Dendritic cell treated with granulocyte-macrophage colony-stimulating factor and Interleukin-4, amounts not matched to agents 40 ng/mL and 50 ng/mL, for 4 days (primary cell): ENCODE measurements at regions not wholly inside any gene's neighbourhood (a gene's known extent, or its start where the extent isn't known, plus 50 kb on each side); places are given as distances from the start of the nearest gene placed in this dataset.

Experiments
- H3K27ac Mint-ChIP-seq: one replicate; pipeline ENCODE4 v1.8.0; 2022; ENCODE audit warnings: mild to moderate bottlenecking, mixed read lengths
- H3K27me3 Mint-ChIP-seq: one replicate; pipeline ENCODE4 v1.8.0; 2022; ENCODE audit warnings: mild to moderate bottlenecking, mixed read lengths
- H3K36me3 Mint-ChIP-seq: one replicate; pipeline ENCODE4 v1.8.0; 2022; ENCODE audit warnings: low read depth, mixed read lengths
- H3K4me1 Mint-ChIP-seq: one replicate; pipeline ENCODE4 v1.8.0; 2022; ENCODE audit warnings: low read depth, mixed read lengths
- H3K4me3 Mint-ChIP-seq: one replicate; pipeline ENCODE4 v1.8.0; 2022; ENCODE audit warnings: mild to moderate bottlenecking, moderate library complexity, mixed read lengths
- H3K9me3 Mint-ChIP-seq: one replicate; pipeline ENCODE4 v1.8.0; 2022; ENCODE audit warnings: mixed read lengths
- intact Hi-C: fragments of 100-400 bp; cut with micrococcal nuclease; formaldehyde crosslinking; loops from one replicate; pipeline ENCODE4 v1.15.0; 2022

DNA sequence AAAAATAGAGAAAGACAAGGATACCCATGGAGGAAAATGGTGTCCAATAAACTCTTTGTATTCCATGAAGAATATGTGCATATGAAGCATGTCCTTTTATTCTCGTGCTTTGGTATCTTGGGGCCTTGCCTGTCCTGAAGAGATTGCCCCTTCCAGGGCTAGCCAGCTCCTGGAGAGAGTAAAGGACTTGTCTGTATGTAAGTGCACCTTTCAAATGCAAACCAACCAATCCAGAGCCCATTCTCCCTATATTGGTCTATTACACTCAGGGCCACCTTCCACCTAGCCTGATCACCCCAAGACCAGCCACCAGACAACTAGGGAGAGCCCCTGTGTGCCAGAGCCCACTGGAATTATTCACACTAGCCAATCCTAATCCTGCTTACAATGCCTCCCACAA lies 221.6 kb downstream of the CD83 start:
- H3K4me3 Mint-ChIP-seq: no peak overlapping the region
- no peaks in the 10 kb centered on the region for H3K9me3 Mint-ChIP-seq
- peak overlapping the region; percentile 13 for H3K27ac Mint-ChIP-seq
- H3K27me3 Mint-ChIP-seq: no peaks in the 10 kb centered on the region
- H3K4me1 Mint-ChIP-seq: peaks cover 38% of the 10 kb centered on the region
- intact Hi-C loops: no loop called here
- no peaks in the 10 kb centered on the region for H3K36me3 Mint-ChIP-seq

DNA sequence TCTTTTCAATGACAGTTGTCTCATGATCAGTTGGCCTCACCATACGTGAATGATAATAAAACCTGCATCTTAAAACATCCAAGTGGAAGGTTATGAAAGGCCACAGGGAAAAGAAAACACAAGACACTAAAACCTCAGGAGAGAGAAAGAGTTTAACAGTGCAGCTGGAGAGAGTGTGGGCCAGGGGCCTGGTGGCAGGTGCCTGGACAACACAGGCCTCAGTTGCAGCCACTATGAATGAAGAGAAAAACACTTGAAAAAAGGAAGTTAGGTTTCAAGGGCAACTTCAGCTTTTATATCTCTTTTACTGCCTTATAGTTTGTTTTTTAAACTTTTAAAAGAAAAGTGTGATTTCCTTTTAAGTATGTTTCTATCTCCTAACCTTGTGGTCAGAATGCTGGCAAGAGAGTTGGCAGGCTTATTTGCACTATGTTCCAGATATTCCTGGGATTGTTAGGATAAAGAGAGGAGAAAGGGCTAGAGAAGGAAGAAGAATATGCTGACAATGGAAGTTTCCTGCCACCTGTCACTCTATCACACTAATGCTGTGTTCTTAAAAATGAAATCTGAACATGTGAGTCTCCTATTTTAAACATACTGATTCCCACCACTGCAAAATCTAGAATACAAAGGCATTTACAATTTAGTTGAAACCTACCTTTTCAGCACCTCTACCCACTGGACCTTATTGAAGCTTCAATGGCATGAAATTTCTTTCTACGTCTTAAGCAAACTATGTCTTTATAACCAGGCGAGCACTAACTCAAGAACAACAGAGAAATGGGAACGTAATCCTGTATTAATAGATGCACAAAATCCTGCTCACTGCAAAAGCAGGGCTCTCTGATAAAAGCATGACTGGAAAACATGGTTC lies 222.4 kb downstream of the CD83 start:
- Mint-ChIP-seq H3K4me1 (peaks cover 38% of the 10 kb centered on the region), H3K9me3 (no peaks in the 10 kb centered on the region), H3K36me3 (no peaks in the 10 kb centered on the region), H3K27me3 (no peaks in the 10 kb centered on the region), H3K27ac (peak overlapping the region; percentile 13), H3K4me3 (no peak overlapping the region)
- intact Hi-C loops: no loop called here

DNA sequence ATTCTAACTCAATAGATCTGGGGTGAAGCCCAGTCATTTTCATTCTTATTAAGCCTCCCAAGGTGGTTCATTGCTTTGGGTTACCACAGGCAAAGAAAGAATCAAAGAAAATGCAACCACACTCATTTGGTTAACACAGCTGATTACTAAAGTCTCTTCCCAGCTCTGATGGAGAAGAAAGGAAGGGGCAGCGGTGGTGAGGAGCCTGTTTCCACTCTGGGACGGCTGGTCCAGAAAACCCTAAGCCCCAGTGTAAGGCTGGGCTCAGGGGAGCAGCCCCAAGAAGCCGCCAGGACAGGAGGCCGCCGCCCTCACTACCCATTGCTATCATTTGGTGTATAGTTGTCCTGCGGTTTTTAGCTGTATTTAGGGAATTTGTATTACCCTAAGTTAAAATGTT lies 226.9 kb downstream of the CD83 start:
- intact Hi-C loops: no loop called here
- Mint-ChIP-seq H3K27me3 (no peaks in the 10 kb centered on the region), H3K9me3 (no peaks in the 10 kb centered on the region), H3K4me3 (no peak overlapping the region), H3K27ac (no peak overlapping the region), H3K4me1 (peaks cover 27% of the 10 kb centered on the region), H3K36me3 (no peaks in the 10 kb centered on the region)

DNA sequence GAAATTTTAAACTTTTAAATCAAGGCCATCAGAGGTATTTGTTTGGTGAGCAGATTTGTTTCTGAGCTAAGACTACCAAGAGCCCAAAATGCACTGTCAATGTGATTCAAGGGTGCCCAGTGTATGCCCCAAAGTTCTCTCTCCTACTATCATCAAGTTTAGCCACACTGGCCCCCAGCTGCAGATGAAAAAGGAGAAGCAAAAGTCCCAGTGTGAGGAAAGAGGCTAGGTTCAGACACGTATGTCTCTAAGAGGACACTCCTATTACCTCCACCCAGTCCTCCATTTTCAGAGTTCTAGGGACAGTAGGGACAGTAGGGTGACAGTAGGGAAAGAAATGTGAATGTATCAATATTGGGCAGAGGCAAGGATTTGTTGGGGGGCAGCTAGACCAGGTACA lies 230.8 kb downstream of the CD83 start:
- H3K4me1 Mint-ChIP-seq: peaks cover 25% of the 10 kb centered on the region
- peaks cover 3% of the 10 kb centered on the region for H3K27me3 Mint-ChIP-seq
- peaks cover 10% of the 10 kb centered on the region for H3K9me3 Mint-ChIP-seq
- H3K27ac Mint-ChIP-seq: no peak overlapping the region
- no peak overlapping the region for H3K4me3 Mint-ChIP-seq
- intact Hi-C loops: no loop called here
- no peaks in the 10 kb centered on the region for H3K36me3 Mint-ChIP-seq

DNA sequence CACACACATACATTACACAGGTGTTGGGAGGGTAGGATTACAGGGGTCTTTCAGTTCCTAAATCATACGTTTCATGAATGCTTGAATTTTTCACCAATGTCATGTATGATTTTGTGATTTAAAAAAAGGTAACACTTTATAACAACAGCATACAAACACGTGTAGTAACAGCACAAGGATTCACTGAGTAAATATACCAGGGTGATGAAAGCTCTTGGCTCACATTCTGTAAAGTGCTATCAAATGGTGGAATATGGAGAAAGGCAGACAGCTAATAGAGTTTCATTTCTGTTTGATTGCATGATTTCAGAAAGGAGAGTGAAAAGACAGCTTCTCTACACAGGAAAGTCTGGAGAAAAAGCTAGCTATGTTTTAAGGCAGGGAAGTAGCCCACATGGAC lies 231.9 kb downstream of the CD83 start:
- Mint-ChIP-seq H3K9me3 (peaks cover 10% of the 10 kb centered on the region), H3K27me3 (peaks cover 3% of the 10 kb centered on the region), H3K27ac (no peak overlapping the region), H3K4me1 (peaks cover 26% of the 10 kb centered on the region), H3K4me3 (no peak overlapping the region), H3K36me3 (no peaks in the 10 kb centered on the region)
- intact Hi-C loops: no loop called here

DNA sequence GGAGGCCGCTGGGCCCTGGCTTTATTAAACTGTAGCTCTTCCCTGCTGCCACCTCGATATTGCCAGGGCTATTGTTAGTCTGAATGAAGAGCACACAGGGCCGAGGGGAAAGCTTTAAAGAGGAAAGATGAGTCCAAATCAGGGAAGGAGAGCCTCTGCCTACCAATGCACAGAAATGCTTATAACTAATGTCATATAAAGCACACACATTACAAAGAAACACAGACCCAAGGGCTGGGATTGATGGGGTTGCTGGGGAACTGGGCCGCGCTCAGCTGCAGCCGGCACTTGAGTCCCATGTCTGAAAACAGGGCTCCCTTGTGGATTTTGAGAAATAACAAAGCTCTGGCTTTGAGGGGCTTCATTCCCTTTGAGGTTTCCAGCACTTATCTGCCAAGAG lies 232.6 kb downstream of the CD83 start:
- no peak overlapping the region for H3K4me3 Mint-ChIP-seq
- H3K4me1 Mint-ChIP-seq: peaks cover 33% of the 10 kb centered on the region
- no peak overlapping the region for H3K27ac Mint-ChIP-seq
- intact Hi-C loops: no loop called here
- peaks cover 3% of the 10 kb centered on the region for H3K27me3 Mint-ChIP-seq
- peaks cover 10% of the 10 kb centered on the region for H3K9me3 Mint-ChIP-seq
- no peaks in the 10 kb centered on the region for H3K36me3 Mint-ChIP-seq

DNA sequence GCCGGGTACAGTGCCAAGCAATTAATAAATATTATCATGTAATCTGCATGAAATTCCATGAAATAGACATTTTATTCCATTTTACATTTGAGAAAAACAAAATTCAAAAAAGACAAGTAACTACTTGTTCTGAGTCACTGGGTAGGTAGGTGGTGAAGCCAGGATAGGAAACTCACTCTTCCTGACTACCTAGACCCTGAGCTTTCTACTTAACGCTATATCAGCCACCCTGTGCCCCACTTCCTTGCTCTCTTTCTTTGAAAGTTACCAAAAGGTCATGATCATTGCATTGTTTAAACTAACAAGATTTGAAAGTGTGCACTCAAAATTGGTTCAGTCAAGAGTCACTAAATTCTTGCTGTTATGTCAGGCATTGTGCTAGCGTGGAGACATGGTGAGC lies 235.7 kb downstream of the CD83 start:
- intact Hi-C loops: no loop called here
- peaks cover 10% of the 10 kb centered on the region for H3K9me3 Mint-ChIP-seq
- H3K27ac Mint-ChIP-seq: no peak overlapping the region
- H3K27me3 Mint-ChIP-seq: peaks cover 3% of the 10 kb centered on the region
- no peaks in the 10 kb centered on the region for H3K36me3 Mint-ChIP-seq
- peaks cover 24% of the 10 kb centered on the region for H3K4me1 Mint-ChIP-seq
- H3K4me3 Mint-ChIP-seq: no peak overlapping the region

DNA sequence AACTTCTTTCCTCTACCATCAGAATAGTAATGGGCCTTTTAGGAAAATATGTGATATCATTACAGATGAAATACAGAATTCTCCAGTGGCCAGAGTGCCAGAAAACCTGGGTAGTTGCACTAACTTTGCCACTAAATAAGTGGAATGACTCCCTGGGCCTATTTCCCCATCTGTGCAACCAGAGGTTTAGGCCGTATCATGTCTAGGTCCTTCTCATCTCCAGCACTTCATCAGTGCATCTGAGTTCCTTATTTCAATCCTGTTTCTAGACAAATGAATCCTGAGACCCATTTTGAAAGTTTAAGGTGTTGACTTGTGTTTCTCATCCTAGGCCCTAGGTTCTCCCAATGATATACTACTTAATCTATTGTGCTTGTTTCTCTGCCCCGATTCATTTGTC lies 236.2 kb downstream of the CD83 start:
- peaks cover 10% of the 10 kb centered on the region for H3K9me3 Mint-ChIP-seq
- intact Hi-C loops: no loop called here
- H3K4me3 Mint-ChIP-seq: no peak overlapping the region
- no peak overlapping the region for H3K27ac Mint-ChIP-seq
- peaks cover 19% of the 10 kb centered on the region for H3K4me1 Mint-ChIP-seq
- peaks cover 3% of the 10 kb centered on the region for H3K27me3 Mint-ChIP-seq
- H3K36me3 Mint-ChIP-seq: no peaks in the 10 kb centered on the region

DNA sequence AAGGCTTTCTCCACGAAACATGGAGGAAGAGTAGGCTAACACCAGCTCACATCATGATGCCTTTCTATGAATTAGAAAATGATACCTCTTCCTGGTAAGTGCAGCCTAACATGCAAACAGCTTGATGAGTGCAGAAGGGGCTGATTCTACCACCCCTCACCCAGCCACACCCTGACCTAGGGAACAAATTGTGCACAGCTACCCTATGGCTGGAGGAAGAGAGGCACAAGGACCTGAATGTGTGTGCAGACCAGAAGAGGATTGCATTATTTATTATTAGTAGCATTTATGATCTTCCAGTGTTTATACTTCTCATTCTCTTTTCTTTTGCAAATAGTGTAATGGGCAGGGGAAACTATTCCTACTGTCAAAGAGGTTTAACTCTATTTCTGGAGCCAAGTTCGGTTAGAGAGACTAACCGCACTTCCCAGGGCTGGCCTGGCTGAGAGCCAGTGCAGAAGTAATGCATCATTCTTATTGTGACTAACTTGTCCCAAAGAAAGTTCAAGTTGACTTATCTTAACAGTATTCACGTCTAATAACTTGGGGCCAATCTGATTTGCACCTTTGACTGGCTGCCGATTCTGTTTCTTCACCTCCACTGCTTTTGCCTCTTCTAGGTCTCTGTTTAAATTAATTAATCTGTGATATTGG lies 237.5 kb downstream of the CD83 start:
- intact Hi-C loops: no loop called here
- Mint-ChIP-seq H3K27ac (no peak overlapping the region), H3K4me3 (no peak overlapping the region), H3K27me3 (peaks cover under 1% of the 10 kb centered on the region), H3K4me1 (peaks cover 18% of the 10 kb centered on the region), H3K9me3 (peaks cover 10% of the 10 kb centered on the region), H3K36me3 (no peaks in the 10 kb centered on the region)

DNA sequence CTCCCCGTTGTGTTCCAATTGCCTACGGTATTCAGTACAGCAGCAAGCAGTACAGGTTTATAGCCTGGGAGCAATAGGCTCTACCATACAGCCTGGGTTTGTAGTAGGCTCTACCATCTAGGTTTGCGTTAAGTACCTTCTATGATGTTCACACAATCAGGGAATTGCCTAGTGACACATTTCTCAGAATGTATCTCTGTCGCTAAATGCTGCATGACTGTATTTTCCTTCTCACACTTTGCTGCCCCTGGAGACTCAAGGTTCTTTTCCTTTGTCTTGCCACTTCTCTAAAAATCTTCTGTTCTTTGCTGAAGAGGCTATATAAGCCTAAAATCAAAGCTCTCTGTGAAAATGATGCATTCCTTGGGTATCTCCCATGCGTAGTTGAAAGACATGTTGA lies 241.9 kb downstream of the CD83 start:
- intact Hi-C loops: no loop called here
- H3K9me3 Mint-ChIP-seq: no peaks in the 10 kb centered on the region
- peaks cover 20% of the 10 kb centered on the region for H3K4me1 Mint-ChIP-seq
- peaks cover 2% of the 10 kb centered on the region for H3K27me3 Mint-ChIP-seq
- no peak overlapping the region for H3K27ac Mint-ChIP-seq
- no peaks in the 10 kb centered on the region for H3K36me3 Mint-ChIP-seq
- no peak overlapping the region for H3K4me3 Mint-ChIP-seq

DNA sequence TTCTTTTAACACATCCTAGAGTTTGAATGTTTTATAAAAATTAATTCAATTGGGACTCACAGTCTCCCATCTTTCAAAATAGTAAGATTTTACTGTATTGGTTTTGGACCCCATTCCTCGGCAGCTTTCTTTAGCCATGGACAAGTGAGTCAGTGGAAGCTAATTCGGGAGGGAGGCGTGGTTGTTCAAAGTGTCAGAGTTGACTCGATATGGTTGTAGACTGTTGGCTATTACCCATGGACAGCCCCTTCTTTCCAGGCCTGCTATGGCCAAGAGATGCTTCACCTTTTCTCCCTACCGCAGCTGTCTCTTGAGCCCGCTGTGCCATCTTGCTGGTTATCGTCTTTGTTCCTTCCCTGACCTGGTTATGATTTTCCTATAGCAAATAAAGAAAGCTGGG lies 243.0 kb downstream of the CD83 start:
- peaks cover 2% of the 10 kb centered on the region for H3K27me3 Mint-ChIP-seq
- intact Hi-C loops: no loop called here
- no peaks in the 10 kb centered on the region for H3K36me3 Mint-ChIP-seq
- no peak overlapping the region for H3K27ac Mint-ChIP-seq
- H3K9me3 Mint-ChIP-seq: no peaks in the 10 kb centered on the region
- H3K4me3 Mint-ChIP-seq: no peak overlapping the region
- H3K4me1 Mint-ChIP-seq: peaks cover 9% of the 10 kb centered on the region

DNA sequence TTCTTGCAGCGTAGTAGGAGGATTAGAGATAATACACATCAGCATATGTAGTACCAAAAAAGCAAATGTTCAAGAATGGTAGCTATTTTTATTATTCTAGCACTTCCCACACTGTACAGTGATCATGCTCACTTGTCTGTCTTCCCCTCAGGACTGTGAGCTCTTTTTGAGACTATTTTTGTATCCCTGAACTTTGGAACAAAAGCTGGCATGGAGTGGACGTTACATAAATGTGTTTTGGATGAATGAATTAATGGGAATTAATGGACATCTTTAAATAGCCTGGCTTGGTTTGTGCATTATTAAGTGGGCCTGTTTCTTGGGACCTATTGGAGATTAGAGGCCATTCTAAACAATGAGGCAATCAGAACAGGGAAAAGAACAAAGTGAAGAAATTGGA lies 243.7 kb downstream of the CD83 start:
- intact Hi-C loops: no loop called here
- no peak overlapping the region for H3K27ac Mint-ChIP-seq
- H3K36me3 Mint-ChIP-seq: no peaks in the 10 kb centered on the region
- H3K27me3 Mint-ChIP-seq: peaks cover 2% of the 10 kb centered on the region
- H3K4me3 Mint-ChIP-seq: no peak overlapping the region
- no peaks in the 10 kb centered on the region for H3K9me3 Mint-ChIP-seq
- peaks cover 9% of the 10 kb centered on the region for H3K4me1 Mint-ChIP-seq

DNA sequence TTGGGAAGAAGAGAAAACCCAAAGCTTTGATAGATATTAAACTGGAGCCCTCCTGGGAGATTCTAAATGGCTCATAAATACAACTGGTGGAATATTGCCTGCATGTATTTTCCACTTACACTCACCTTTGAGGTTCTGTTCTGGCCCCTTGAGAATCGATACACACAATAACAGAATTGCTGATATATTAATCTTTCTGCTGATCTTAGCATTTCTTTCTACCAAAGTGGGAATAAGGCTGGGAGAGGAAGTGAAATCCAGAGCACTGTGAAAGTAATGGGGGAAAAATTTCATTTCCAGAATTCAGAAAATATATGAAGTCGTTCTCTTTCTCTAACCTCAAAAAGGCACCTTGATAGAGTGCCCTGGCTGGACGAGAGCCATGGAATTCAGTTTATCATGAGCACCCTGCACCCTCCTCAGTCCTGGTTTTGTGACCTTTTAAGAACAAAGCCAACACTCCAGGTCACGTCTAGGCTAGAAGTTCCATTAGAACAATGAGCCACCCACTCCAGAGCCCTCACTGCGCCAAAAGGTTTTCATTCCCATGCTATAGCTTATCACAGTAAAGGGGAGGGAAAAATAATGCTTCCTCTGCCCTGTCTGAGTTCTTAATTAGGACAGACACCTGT lies 244.5 kb downstream of the CD83 start:
- intact Hi-C loops: no loop called here
- Mint-ChIP-seq H3K9me3 (no peaks in the 10 kb centered on the region), H3K4me1 (peaks cover 9% of the 10 kb centered on the region), H3K27me3 (peaks cover 2% of the 10 kb centered on the region), H3K27ac (no peak overlapping the region), H3K36me3 (no peaks in the 10 kb centered on the region), H3K4me3 (no peak overlapping the region)

DNA sequence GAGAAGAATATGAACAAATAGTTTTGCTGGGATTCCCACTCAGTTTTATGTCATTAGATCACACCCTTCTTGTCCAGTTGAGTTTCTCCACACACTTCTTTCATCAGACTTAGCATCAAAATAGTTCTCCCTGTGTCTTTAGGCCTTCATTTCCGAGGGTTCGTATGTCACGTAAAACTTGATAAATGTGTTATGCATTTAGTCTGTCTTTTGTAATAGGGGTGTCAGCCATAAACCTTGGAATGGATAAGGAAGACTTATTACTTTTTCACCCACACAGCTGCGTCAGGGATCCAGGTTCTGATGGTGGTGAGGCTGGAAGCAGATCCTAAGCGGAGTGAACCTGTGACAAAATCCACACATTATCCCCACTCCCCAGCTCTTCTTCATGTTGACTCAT lies 246.8 kb downstream of the CD83 start:
- Mint-ChIP-seq H3K9me3 (no peaks in the 10 kb centered on the region), H3K27me3 (peaks cover 2% of the 10 kb centered on the region), H3K4me1 (peaks cover 9% of the 10 kb centered on the region), H3K27ac (no peak overlapping the region), H3K4me3 (no peak overlapping the region), H3K36me3 (no peaks in the 10 kb centered on the region)
- intact Hi-C loops: no loop called here
